Right atrium auricular region (tissue), 2 donors: ENCODE measurements at regions not wholly inside any gene's neighbourhood (a gene's known extent, or its start where the extent isn't known, plus 50 kb on each side); places are given as distances from the start of the nearest gene placed in this dataset.
A peak's percentile ranks its signal among the peaks of the same experiment; 100 is the strongest.

Source experiments
- DNase-seq: peaks from one replicate; pipeline ENCODE4 v3.0.0-alpha.2; 2019; ENCODE audit warnings: low spot score
- H3K27ac ChIP-seq, 2 donors: fragments of 200-600 bp; sonication (generic); 1 replicate in 1 of 2; 2 replicates in 1 of 2; pipeline ENCODE4 v1.5.1; 2016 to 2019
- H3K27me3 ChIP-seq, 2 donors: fragments of 200-600 bp; sonication (generic); one replicate each; pipeline versions ENCODE4 v1.5.1 to v1.6.0; 2017 to 2019
- H3K36me3 ChIP-seq: fragments of 200-600 bp; sonication (generic); one replicate; pipeline ENCODE4 v1.5.1; 2016
- H3K4me1 ChIP-seq, 2 donors: fragments of 200-600 bp; sonication (generic); one replicate each; pipeline versions ENCODE4 v1.5.1 to v1.6.0; 2017 to 2019
- H3K4me3 ChIP-seq, 2 donors: fragments of 200-600 bp; sonication (generic); 1 replicate in 1 of 2; 2 replicates in 1 of 2; pipeline ENCODE4 v1.5.1; 2017 to 2019; ENCODE audit warnings: mild to moderate bottlenecking in 1 of 2, moderate library complexity in 1 of 2
- H3K9me3 ChIP-seq, 2 donors: fragments of 200-600 bp; sonication (generic); one replicate each; pipeline ENCODE4 v1.5.1; 2019
- TF ChIP-seq, protein P1 (sequence below), 2 donors: fragments of 200-600 bp; sonication (generic); IDR thresholded peaks; one replicate each; pipeline ENCODE4 v1.5.1; 2019; ENCODE audit warnings: antibody characterized with exemption in 2 of 2

DNA sequence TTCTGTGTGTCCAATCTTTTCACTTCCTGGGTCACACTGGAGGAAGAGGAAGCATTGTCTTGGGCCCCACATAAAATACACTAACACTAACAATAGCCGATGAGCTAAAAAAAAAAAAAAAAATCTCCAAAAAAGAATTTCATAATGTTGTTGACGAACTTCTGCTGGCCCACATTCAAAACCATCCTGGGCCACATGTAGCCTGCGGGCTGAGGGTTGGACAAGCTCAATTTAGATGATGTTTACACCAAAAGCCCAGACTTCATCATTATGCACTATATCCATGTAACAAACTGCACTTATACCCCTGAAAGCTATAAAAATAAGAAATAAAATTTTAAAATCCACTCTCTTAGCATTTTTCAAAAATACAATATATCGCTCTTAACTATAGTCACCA lies 187.8 kb upstream of the PTBP2 start:
- no peaks in the 10 kb centered on the region for H3K27me3 ChIP-seq
- no peaks in the 10 kb centered on the region for H3K36me3 ChIP-seq
- H3K4me3 ChIP-seq, result no peak overlapping the region
- no peak for DNase-seq
- H3K27ac ChIP-seq, result no peak overlapping the region
- H3K9me3 ChIP-seq, result peaks cover 0 to 6% of the 10 kb centered on the region in 2 donors
- peaks cover 0 to 13% of the 10 kb centered on the region in 2 donors for H3K4me1 ChIP-seq
- TF ChIP-seq, protein P1, sequence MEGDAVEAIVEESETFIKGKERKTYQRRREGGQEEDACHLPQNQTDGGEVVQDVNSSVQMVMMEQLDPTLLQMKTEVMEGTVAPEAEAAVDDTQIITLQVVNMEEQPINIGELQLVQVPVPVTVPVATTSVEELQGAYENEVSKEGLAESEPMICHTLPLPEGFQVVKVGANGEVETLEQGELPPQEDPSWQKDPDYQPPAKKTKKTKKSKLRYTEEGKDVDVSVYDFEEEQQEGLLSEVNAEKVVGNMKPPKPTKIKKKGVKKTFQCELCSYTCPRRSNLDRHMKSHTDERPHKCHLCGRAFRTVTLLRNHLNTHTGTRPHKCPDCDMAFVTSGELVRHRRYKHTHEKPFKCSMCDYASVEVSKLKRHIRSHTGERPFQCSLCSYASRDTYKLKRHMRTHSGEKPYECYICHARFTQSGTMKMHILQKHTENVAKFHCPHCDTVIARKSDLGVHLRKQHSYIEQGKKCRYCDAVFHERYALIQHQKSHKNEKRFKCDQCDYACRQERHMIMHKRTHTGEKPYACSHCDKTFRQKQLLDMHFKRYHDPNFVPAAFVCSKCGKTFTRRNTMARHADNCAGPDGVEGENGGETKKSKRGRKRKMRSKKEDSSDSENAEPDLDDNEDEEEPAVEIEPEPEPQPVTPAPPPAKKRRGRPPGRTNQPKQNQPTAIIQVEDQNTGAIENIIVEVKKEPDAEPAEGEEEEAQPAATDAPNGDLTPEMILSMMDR (IDR thresholded peaks at IDR 0.05), result no peak

- TF ChIP-seq, protein P1 (IDR thresholded peaks at IDR 0.05), result no peak
- Histone ChIP-seq H3K27me3 (no peaks in the 10 kb centered on the region), H3K4me3 (no peak overlapping the region), H3K4me1 (peaks cover 0 to 25% of the 10 kb centered on the region in 2 donors), H3K27ac (no peak overlapping the region), H3K36me3 (no peaks in the 10 kb centered on the region), H3K9me3 (no peaks in the 10 kb centered on the region)
- DNase-seq, result no peak
These were observed 185.0 kb upstream of the PTBP2 start for GRCh38 chr1:96536581-96536980.

DNA sequence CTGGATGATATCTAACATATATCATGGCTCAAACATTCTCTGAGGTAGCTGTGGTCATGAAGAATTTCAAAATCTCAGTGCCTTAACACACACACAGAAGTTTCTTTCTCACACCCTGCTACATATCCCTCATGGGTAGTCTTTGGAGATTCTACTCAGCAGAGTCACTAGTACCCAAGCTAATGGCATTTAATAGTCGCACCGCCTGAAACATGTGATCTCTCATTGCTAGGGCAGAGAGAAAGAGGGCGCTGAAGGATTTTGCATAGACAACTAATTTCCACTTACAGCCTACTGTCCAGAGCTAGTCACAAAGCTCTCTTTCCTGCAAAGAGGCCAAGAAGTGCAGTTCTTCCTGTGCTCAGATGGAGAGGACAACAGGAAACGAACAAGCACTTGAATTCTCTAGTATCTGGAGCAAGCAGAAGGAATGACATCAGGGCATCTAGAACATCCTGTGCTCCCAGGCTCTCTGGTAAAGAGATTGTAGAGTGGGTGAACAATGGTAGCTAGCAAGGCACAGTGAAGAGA lies 183.4 kb upstream of the PTBP2 start:
- Histone ChIP-seq H3K4me1 (peaks cover 0 to 25% of the 10 kb centered on the region in 2 donors), H3K4me3 (no peak overlapping the region), H3K36me3 (no peaks in the 10 kb centered on the region), H3K9me3 (no peaks in the 10 kb centered on the region), H3K27ac (peak overlapping the region; percentile 68 to 76), H3K27me3 (no peaks in the 10 kb centered on the region)
- DNase-seq, result no peak
- TF ChIP-seq, protein P1 (IDR thresholded peaks at IDR 0.05), result peak in 1 of 2 donors; percentile 62

- peaks cover 0 to 25% of the 10 kb centered on the region in 2 donors for H3K4me1 ChIP-seq
- H3K36me3 ChIP-seq, result no peaks in the 10 kb centered on the region
- DNase-seq, result peak; percentile 67
- TF ChIP-seq, protein P1 (IDR thresholded peaks at IDR 0.05), result no peak
- H3K4me3 ChIP-seq, result no peak overlapping the region
- H3K27me3 ChIP-seq, result no peaks in the 10 kb centered on the region
- peak overlapping the region; percentile 68 to 76 for H3K27ac ChIP-seq
- H3K9me3 ChIP-seq, result no peaks in the 10 kb centered on the region
These were observed 182.7 kb upstream of the PTBP2 start for GRCh38 chr1:96538883-96539282.

DNA sequence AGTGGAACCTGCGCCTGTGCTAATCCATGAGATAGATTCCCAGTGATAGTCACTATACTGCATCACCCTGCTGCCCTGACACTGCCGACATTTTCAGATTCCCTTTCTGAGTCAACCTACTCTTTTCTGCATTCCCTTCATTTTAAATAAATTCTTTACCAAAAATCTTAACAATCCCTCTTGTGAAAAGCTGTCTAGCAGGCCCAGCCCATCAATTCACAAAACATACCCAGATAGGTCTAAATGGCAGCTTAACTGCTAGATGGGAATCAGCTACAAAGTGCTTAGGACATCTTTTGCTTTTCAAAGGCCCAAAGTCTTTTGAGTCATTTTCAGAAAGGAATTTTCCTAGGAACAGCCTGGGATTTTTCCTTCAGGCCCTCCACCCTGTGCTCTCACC lies 180.1 kb upstream of the PTBP2 start:
- no peaks in the 10 kb centered on the region for H3K9me3 ChIP-seq
- no peak overlapping the region for H3K27ac ChIP-seq
- H3K36me3 ChIP-seq, result no peaks in the 10 kb centered on the region
- DNase-seq, result no peak
- no peak overlapping the region for H3K4me3 ChIP-seq
- TF ChIP-seq, protein P1 (IDR thresholded peaks at IDR 0.05), result no peak
- H3K4me1 ChIP-seq, result peaks cover 0 to 25% of the 10 kb centered on the region in 2 donors
- H3K27me3 ChIP-seq, result no peaks in the 10 kb centered on the region
